ENCODE measurements at regions not wholly inside any gene's neighbourhood (a gene's known extent, or its start where the extent isn't known, plus 50 kb on each side); places are given as distances from the start of the nearest gene placed in this dataset.
"Not testable (repeated sequence)": the region's sequence is repeated elsewhere in the genome, so short reads cannot be mapped to it uniquely, and the experiment has no call there.

- H3K27me3 ChIP-seq (ENCODE audit: insufficient read depth, low read length) = no peaks in the 10 kb centered on the region
- H4K20me1 ChIP-seq (ENCODE audit: insufficient read depth, low read length) = no peaks in the 10 kb centered on the region
- H3K4me2 ChIP-seq (ENCODE audit: insufficient read depth, low read length) = no peak overlapping the region
- TF ChIP-seq, protein P1, sequence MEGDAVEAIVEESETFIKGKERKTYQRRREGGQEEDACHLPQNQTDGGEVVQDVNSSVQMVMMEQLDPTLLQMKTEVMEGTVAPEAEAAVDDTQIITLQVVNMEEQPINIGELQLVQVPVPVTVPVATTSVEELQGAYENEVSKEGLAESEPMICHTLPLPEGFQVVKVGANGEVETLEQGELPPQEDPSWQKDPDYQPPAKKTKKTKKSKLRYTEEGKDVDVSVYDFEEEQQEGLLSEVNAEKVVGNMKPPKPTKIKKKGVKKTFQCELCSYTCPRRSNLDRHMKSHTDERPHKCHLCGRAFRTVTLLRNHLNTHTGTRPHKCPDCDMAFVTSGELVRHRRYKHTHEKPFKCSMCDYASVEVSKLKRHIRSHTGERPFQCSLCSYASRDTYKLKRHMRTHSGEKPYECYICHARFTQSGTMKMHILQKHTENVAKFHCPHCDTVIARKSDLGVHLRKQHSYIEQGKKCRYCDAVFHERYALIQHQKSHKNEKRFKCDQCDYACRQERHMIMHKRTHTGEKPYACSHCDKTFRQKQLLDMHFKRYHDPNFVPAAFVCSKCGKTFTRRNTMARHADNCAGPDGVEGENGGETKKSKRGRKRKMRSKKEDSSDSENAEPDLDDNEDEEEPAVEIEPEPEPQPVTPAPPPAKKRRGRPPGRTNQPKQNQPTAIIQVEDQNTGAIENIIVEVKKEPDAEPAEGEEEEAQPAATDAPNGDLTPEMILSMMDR (IDR thresholded peaks at IDR 0.05; ENCODE audit: extremely low read depth, low read depth, low read length) = no peak
- DNase-seq (ENCODE audit: insufficient read length, low spot score, missing footprints) = no peak
- no peaks in the 10 kb centered on the region for H3K9me3 ChIP-seq (ENCODE audit: low read depth, low read length)
- no peak overlapping the region for H3K4me3 ChIP-seq (ENCODE audit: insufficient read depth, low read length)
- no peak overlapping the region for H2AFZ ChIP-seq (ENCODE audit: low read length)
- H3K4me1 ChIP-seq (ENCODE audit: insufficient read depth, low read length) = peaks cover 24% of the 10 kb centered on the region
- no peaks in the 10 kb centered on the region for H3K36me3 ChIP-seq (ENCODE audit: insufficient read depth, low read length)
- H3K79me2 ChIP-seq (ENCODE audit: insufficient read depth, low read length) = no peaks in the 10 kb centered on the region
- H3K27ac ChIP-seq (ENCODE audit: low read depth, low read length) = no peak overlapping the region
Measured at GRCh38 chr1:219553934-219554502, 58.9 kb downstream of the ZC3H11B start.

GRCh38 chr1:219550201-219550600 is 62.7 kb downstream of the ZC3H11B start:
- no peaks in the 10 kb centered on the region for H3K27me3 ChIP-seq (ENCODE audit: insufficient read depth, low read length)
- no peaks in the 10 kb centered on the region for H3K79me2 ChIP-seq (ENCODE audit: insufficient read depth, low read length)
- H3K4me1 ChIP-seq (ENCODE audit: insufficient read depth, low read length) = peaks cover 20% of the 10 kb centered on the region
- no peak for DNase-seq (ENCODE audit: insufficient read length, low spot score, missing footprints)
- no peak overlapping the region for H3K27ac ChIP-seq (ENCODE audit: low read depth, low read length)
- TF ChIP-seq, protein P1 (IDR thresholded peaks at IDR 0.05; ENCODE audit: extremely low read depth, low read depth, low read length) = no peak
- H3K4me2 ChIP-seq (ENCODE audit: insufficient read depth, low read length) = no peak overlapping the region
- H3K4me3 ChIP-seq (ENCODE audit: insufficient read depth, low read length) = no peak overlapping the region
- H3K9me3 ChIP-seq (ENCODE audit: low read depth, low read length) = no peaks in the 10 kb centered on the region
- H2AFZ ChIP-seq (ENCODE audit: low read length) = no peak overlapping the region
- no peaks in the 10 kb centered on the region for H4K20me1 ChIP-seq (ENCODE audit: insufficient read depth, low read length)
- no peaks in the 10 kb centered on the region for H3K36me3 ChIP-seq (ENCODE audit: insufficient read depth, low read length)

- Histone ChIP-seq H4K20me1 (ENCODE audit: insufficient read depth, low read length) (no peaks in the 10 kb centered on the region), H3K36me3 (ENCODE audit: insufficient read depth, low read length) (no peaks in the 10 kb centered on the region), H3K79me2 (ENCODE audit: insufficient read depth, low read length) (no peaks in the 10 kb centered on the region), H2AFZ (ENCODE audit: low read length) (peak overlapping the region; percentile 27), H3K27ac (ENCODE audit: low read depth, low read length) (peak overlapping the region; percentile 51), H3K4me3 (ENCODE audit: insufficient read depth, low read length) (no peak overlapping the region), H3K27me3 (ENCODE audit: insufficient read depth, low read length) (no peaks in the 10 kb centered on the region), H3K9me3 (ENCODE audit: low read depth, low read length) (no peaks in the 10 kb centered on the region), H3K4me2 (ENCODE audit: insufficient read depth, low read length) (peak overlapping the region; percentile 51), H3K4me1 (ENCODE audit: insufficient read depth, low read length) (peaks cover 14% of the 10 kb centered on the region)
- TF ChIP-seq, protein P1 (IDR thresholded peaks at IDR 0.05; ENCODE audit: extremely low read depth, low read depth, low read length) = no peak
- DNase-seq (ENCODE audit: insufficient read length, low spot score, missing footprints) = no peak
Measured at GRCh38 chr1:219549215-219549614, 63.7 kb downstream of the ZC3H11B start.

DNA sequence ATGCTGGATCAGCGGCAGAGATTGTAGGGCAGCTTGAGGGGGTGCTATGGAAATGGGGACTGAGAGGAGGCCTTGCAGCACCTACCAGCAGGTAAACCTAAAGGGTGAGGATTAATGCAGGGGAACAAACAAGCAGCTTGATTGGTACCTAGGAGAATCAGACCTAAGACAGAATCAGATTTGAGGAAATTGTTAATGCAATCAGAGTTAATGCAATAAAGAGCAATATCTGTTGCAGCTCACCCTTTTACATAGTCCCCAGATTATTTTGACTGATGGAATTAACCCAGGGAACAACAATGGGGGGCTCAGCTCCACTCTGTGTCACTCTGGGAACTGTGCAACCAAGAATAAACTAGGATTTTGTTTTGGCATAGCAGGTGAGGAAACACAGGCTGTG is 64.5 kb downstream of the ZC3H11B start:
- Histone ChIP-seq H2AFZ (ENCODE audit: low read length) (no peak overlapping the region), H4K20me1 (ENCODE audit: insufficient read depth, low read length) (no peaks in the 10 kb centered on the region), H3K79me2 (ENCODE audit: insufficient read depth, low read length) (no peaks in the 10 kb centered on the region), H3K4me1 (ENCODE audit: insufficient read depth, low read length) (peaks cover 16% of the 10 kb centered on the region), H3K4me2 (ENCODE audit: insufficient read depth, low read length) (no peak overlapping the region), H3K4me3 (ENCODE audit: insufficient read depth, low read length) (no peak overlapping the region), H3K27me3 (ENCODE audit: insufficient read depth, low read length) (no peaks in the 10 kb centered on the region), H3K9me3 (ENCODE audit: low read depth, low read length) (no peaks in the 10 kb centered on the region), H3K27ac (ENCODE audit: low read depth, low read length) (no peak overlapping the region), H3K36me3 (ENCODE audit: insufficient read depth, low read length) (no peaks in the 10 kb centered on the region)
- DNase-seq (ENCODE audit: insufficient read length, low spot score, missing footprints) = no peak
- TF ChIP-seq, protein P1 (IDR thresholded peaks at IDR 0.05; ENCODE audit: extremely low read depth, low read depth, low read length) = no peak

DNA sequence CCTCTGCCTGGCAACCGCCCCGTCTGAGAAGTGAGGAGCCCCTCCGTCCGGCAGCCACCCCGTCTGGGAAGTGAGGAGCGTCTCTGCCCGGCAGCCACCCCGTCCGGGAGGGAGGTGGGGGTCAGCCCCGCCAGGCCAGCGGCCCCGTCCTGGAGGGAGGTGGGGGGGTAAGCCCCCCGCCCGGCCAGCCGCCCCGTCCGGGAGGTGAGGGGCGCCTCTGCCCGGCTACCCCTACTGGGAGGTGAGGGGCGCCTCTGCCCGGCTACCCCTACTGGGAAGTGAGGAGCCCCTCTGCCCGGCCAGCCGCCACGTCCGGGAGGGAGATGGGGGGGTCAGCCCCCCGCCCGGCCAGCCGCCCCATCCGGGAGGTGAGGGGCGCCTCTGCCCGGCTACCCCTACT is 67.1 kb downstream of the ZC3H11B start:
- not testable (repeated sequence) for H3K27me3 ChIP-seq (ENCODE audit: insufficient read depth, low read length); H3K79me2 ChIP-seq (ENCODE audit: insufficient read depth, low read length); H3K36me3 ChIP-seq (ENCODE audit: insufficient read depth, low read length); H3K9me3 ChIP-seq (ENCODE audit: low read depth, low read length); DNase-seq (ENCODE audit: insufficient read length, low spot score, missing footprints); H3K4me3 ChIP-seq (ENCODE audit: insufficient read depth, low read length); H2AFZ ChIP-seq (ENCODE audit: low read length); H4K20me1 ChIP-seq (ENCODE audit: insufficient read depth, low read length); H3K27ac ChIP-seq (ENCODE audit: low read depth, low read length); H3K4me2 ChIP-seq (ENCODE audit: insufficient read depth, low read length)
- H3K4me1 ChIP-seq (ENCODE audit: insufficient read depth, low read length) = peaks cover 27% of the 10 kb centered on the region
